ENCODE measurements at regions not wholly inside any gene's neighbourhood (a gene's known extent, or its start where the extent isn't known, plus 50 kb on each side); places are given as distances from the start of the nearest gene placed in this dataset.

DNA sequence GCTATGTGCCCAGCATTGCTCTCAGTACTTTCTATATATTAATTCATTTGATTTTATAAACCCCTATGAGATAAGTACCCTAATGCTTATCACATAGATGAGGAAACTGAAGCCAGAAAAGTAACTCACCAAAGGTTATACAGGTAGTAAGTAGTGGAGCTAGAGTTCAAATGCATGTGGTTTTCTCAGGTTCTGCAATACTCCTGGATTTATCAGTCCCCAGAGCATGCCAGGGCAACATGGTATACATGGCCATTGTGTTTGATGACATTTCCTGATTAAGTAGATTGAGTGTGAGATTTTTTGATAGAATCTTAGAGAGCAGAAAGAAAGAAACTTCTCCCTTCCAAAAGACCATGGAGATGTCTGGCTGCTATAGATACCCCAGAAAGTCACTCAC, 233.1 kb downstream of the IKZF2 start:
- TF ChIP-seq TAF1 (IDR thresholded peaks at IDR 0.05; ENCODE audit: borderline replicate concordance, low read depth, low read length) (no peak), RAD21 (IDR thresholded peaks at IDR 0.05; ENCODE audit: low read length) (no peak)
- TF ChIP-seq, protein P1, sequence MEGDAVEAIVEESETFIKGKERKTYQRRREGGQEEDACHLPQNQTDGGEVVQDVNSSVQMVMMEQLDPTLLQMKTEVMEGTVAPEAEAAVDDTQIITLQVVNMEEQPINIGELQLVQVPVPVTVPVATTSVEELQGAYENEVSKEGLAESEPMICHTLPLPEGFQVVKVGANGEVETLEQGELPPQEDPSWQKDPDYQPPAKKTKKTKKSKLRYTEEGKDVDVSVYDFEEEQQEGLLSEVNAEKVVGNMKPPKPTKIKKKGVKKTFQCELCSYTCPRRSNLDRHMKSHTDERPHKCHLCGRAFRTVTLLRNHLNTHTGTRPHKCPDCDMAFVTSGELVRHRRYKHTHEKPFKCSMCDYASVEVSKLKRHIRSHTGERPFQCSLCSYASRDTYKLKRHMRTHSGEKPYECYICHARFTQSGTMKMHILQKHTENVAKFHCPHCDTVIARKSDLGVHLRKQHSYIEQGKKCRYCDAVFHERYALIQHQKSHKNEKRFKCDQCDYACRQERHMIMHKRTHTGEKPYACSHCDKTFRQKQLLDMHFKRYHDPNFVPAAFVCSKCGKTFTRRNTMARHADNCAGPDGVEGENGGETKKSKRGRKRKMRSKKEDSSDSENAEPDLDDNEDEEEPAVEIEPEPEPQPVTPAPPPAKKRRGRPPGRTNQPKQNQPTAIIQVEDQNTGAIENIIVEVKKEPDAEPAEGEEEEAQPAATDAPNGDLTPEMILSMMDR (IDR thresholded peaks at IDR 0.05), result no peak
